ENCODE measurements at regions not wholly inside any gene's neighbourhood (a gene's known extent, or its start where the extent isn't known, plus 50 kb on each side); places are given as distances from the start of the nearest gene placed in this dataset.

DNA sequence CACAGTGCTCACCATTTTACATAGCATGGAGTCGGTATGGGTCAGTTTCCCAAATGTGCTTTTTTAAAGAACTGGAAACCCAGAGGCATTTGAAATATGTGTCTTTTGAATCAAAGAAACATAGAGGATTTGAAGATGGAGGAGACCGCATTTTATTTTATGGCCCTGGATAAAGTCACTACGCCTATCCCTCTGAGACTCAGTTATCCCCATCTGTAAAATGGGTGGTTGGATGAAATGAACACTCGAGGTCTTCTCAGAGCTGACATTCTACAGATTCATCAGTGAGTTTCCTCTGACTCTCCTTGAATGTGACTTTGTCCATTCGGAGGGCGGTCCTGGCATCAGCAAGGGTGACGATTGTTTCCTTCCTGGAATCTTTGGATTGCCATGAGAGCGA lies 135.1 kb downstream of the MIAT start:
- Histone ChIP-seq H2BK12ac (ENCODE audit: low read depth, low read length) (no peak overlapping the region), H2BK120ac (replicated peaks; ENCODE audit: low read depth, low read length) (no peak overlapping the region), H3K4me3 (ENCODE audit: extremely low read depth in 1 of 4, insufficient read depth in 2 of 4, low read depth in 3 of 4, low read length in 4 of 4) (no peak overlapping the region), H4K8ac (ENCODE audit: extremely low read depth, insufficient read depth, low read length) (no peak overlapping the region), H3K79me1 (ENCODE audit: low read depth, low read length) (no peaks in the 10 kb centered on the region), H2BK5ac (ENCODE audit: low read depth, low read length) (no peak overlapping the region), H4K91ac (replicated peaks; ENCODE audit: insufficient read length, low read length) (no peak overlapping the region), H4K5ac (ENCODE audit: insufficient read length, low read depth, low read length) (no peak overlapping the region), H3K9me3 (ENCODE audit: insufficient read depth in 2 of 2, low read depth in 1 of 2, low read length in 1 of 2) (no peaks in the 10 kb centered on the region), H3K4me2 (ENCODE audit: insufficient read depth in 1 of 2, low read depth in 2 of 2, low read length in 2 of 2) (no peak overlapping the region), H4K20me1 (replicated peaks in 1 of 2; ENCODE audit: control insufficient read depth in 1 of 2, insufficient read depth in 2 of 2, low read length in 2 of 2) (no peaks in the 10 kb centered on the region), H3K56ac (replicated peaks; ENCODE audit: insufficient read length, low read depth, low read length) (no peak overlapping the region), H3K18ac (ENCODE audit: extremely low read depth, low read length) (no peak overlapping the region), H3K79me2 (ENCODE audit: control insufficient read depth in 1 of 2, insufficient read depth in 2 of 2, low read length in 2 of 2) (no peaks in the 10 kb centered on the region), H3K4ac (replicated peaks; ENCODE audit: insufficient read length, low read depth, low read length) (no peak overlapping the region), H3K9ac (replicated peaks in 1 of 4; ENCODE audit: extremely low read depth in 1 of 4, low read depth in 3 of 4, low read length in 3 of 4) (no peak overlapping the region), H3K27me3 (replicated peaks in 1 of 4; ENCODE audit: control insufficient read depth in 3 of 4, extremely low read depth in 1 of 4, insufficient read depth in 3 of 4, low read length in 3 of 4) (no peaks in the 10 kb centered on the region), H3K14ac (ENCODE audit: insufficient read length) (no peak overlapping the region), H3K4me1 (replicated peaks in 1 of 4; ENCODE audit: control insufficient read depth in 3 of 4, insufficient read depth in 4 of 4, low read length in 3 of 4) (no peaks in the 10 kb centered on the region), H2AK5ac (ENCODE audit: low read depth, low read length) (no peak overlapping the region), H3K36me3 (ENCODE audit: control insufficient read depth in 2 of 4, insufficient read depth in 4 of 4, low read length in 3 of 4) (no peaks in the 10 kb centered on the region), H2BK20ac (ENCODE audit: low read length) (no peak overlapping the region), H3K23me2 (ENCODE audit: low read depth, low read length) (no peaks in the 10 kb centered on the region; the same call in 1 of the 2 replicates), H3K23ac (ENCODE audit: insufficient read length) (no peak overlapping the region), H2AFZ (ENCODE audit: low read length) (no peak overlapping the region), H3K27ac (ENCODE audit: low read depth, low read length) (no peak overlapping the region), H2BK15ac (ENCODE audit: low read length) (no peak overlapping the region)
- TF ChIP-seq, protein P1, sequence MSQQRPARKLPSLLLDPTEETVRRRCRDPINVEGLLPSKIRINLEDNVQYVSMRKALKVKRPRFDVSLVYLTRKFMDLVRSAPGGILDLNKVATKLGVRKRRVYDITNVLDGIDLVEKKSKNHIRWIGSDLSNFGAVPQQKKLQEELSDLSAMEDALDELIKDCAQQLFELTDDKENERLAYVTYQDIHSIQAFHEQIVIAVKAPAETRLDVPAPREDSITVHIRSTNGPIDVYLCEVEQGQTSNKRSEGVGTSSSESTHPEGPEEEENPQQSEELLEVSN (IDR thresholded peaks at IDR 0.05), result no peak
- TF ChIP-seq TCF12 (IDR thresholded peaks at IDR 0.05; ENCODE audit: low read depth, low read length) (no peak), POLR2AphosphoS5 (IDR thresholded peaks at IDR 0.05; ENCODE audit: low read depth, low read length) (no peak), KDM1A (IDR thresholded peaks at IDR 0.05; ENCODE audit: borderline replicate concordance, low read length) (peak; percentile 27; the same call in 1 of the 2 replicates), ZNF274 (IDR thresholded peaks at IDR 0.05; ENCODE audit: borderline replicate concordance, extremely low read depth, low read length) (no peak), POLR2A (IDR thresholded peaks at IDR 0.05; ENCODE audit: control extremely low read depth in 1 of 2, low read depth in 2 of 2, low read length in 2 of 2) (no peak)
- DNase-seq (ENCODE audit: low read depth in 1 of 2, low spot score in 2 of 2), result no peak
- no peak for FAIRE-seq
- 86% methylated on average over 8 of the region's 8 CpGs; no CpG with 5 or more reads in 1 of the 2 experiments for WGBS, 2 experiments (ENCODE audit: extremely low coverage in 1 of 2, insufficient coverage in 1 of 2, insufficient read length in 1 of 2, insufficient replicate concordance in 2 of 2, low coverage in 1 of 2, low lambda C conversion rate in 2 of 2, missing lambda C conversion rate in 1 of 2)
- ChIA-PET POLR2A (ENCODE audit: partially characterized antibody) (no interaction called here), CTCF (ENCODE audit: partially characterized antibody) (no interaction called here)

Measured in H1 (cell line).